ENCODE measurements at regions not wholly inside any gene's neighbourhood (a gene's known extent, or its start where the extent isn't known, plus 50 kb on each side); places are given as distances from the start of the nearest gene placed in this dataset.

GRCh38 chr2:156907806-156908205 is 349.7 kb upstream of the GALNT5 start (continued):
- TF ChIP-seq DMAP1 (CRISPR knock-in tag; IDR thresholded peaks at IDR 0.05) (no peak), RBM22 (optimal IDR thresholded peaks at IDR 0.05; ENCODE audit: low read length) (no peak), CCDC6 (CRISPR knock-in tag; IDR thresholded peaks at IDR 0.05) (no peak), REPIN1 (CRISPR knock-in tag; IDR thresholded peaks at IDR 0.05; ENCODE audit: borderline replicate concordance, low read depth) (no peak), SYNCRIP (IDR thresholded peaks at IDR 0.05; ENCODE audit: insufficient read depth, low read depth, low read length) (no peak), HNRNPK (IDR thresholded peaks at IDR 0.05; ENCODE audit: low read depth, low read length, poor library complexity, severe bottlenecking) (no peak), PHF8 (CRISPR knock-in tag; IDR thresholded peaks at IDR 0.05) (no peak), ATF2 (CRISPR knock-in tag; IDR thresholded peaks at IDR 0.05) (no peak)
- TF ChIP-seq, protein P1, sequence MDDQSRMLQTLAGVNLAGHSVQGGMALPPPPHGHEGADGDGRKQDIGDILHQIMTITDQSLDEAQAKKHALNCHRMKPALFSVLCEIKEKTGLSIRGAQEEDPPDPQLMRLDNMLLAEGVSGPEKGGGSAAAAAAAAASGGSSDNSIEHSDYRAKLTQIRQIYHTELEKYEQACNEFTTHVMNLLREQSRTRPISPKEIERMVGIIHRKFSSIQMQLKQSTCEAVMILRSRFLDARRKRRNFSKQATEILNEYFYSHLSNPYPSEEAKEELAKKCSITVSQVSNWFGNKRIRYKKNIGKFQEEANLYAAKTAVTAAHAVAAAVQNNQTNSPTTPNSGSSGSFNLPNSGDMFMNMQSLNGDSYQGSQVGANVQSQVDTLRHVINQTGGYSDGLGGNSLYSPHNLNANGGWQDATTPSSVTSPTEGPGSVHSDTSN (CRISPR knock-in tag; IDR thresholded peaks at IDR 0.05; ENCODE audit: borderline replicate concordance), result no peak
- TF ChIP-seq, protein P2, sequence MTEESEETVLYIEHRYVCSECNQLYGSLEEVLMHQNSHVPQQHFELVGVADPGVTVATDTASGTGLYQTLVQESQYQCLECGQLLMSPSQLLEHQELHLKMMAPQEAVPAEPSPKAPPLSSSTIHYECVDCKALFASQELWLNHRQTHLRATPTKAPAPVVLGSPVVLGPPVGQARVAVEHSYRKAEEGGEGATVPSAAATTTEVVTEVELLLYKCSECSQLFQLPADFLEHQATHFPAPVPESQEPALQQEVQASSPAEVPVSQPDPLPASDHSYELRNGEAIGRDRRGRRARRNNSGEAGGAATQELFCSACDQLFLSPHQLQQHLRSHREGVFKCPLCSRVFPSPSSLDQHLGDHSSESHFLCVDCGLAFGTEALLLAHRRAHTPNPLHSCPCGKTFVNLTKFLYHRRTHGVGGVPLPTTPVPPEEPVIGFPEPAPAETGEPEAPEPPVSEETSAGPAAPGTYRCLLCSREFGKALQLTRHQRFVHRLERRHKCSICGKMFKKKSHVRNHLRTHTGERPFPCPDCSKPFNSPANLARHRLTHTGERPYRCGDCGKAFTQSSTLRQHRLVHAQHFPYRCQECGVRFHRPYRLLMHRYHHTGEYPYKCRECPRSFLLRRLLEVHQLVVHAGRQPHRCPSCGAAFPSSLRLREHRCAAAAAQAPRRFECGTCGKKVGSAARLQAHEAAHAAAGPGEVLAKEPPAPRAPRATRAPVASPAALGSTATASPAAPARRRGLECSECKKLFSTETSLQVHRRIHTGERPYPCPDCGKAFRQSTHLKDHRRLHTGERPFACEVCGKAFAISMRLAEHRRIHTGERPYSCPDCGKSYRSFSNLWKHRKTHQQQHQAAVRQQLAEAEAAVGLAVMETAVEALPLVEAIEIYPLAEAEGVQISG (CRISPR knock-in tag; IDR thresholded peaks at IDR 0.05), result no peak

Data from HepG2 (cell line).